Body of pancreas (tissue), 4 donors: ENCODE measurements at regions not wholly inside any gene's neighbourhood (a gene's known extent, or its start where the extent isn't known, plus 50 kb on each side); places are given as distances from the start of the nearest gene placed in this dataset.

Experiments used
- ATAC-seq: fragments of 150-250 bp; one replicate; pipeline ENCODE4 v1.9.1; 2016
- DNase-seq, 4 donors: peaks; one replicate each; pipeline ENCODE4 v3.0.0-alpha.2; 2019
- H3K27ac ChIP-seq, 4 donors: fragments of 200-600 bp; sonication (generic); 1 replicate in 3 of 4; 2 replicates in 1 of 4; pipeline versions ENCODE4 v1.5.1 to v1.6.1; 2016 to 2019; ENCODE audit warnings: mild to moderate bottlenecking in 1 of 4, mixed read lengths in 1 of 4, moderate library complexity in 1 of 4
- H3K27me3 ChIP-seq, 2 donors: fragments of 200-600 bp; sonication (generic); one replicate each; pipeline ENCODE4 v1.6.0; 2016; ENCODE audit warnings: mild to moderate bottlenecking in 1 of 2
- H3K36me3 ChIP-seq, 2 donors: fragments of 200-600 bp; sonication (generic); replicated peaks in 1 of 2; 2 replicates each; pipeline ENCODE4 v1.5.1; 2016; ENCODE audit warnings: low read depth in 2 of 2; ENCODE audit not compliant: insufficient read depth in 1 of 2
- H3K4me1 ChIP-seq: fragments of 200-600 bp; sonication (generic); one replicate; pipeline ENCODE4 v1.6.0; 2016
- H3K4me3 ChIP-seq, 2 donors: fragments of 200-600 bp; sonication (generic); 1 replicate in 1 of 2; 2 replicates in 1 of 2; pipeline ENCODE4 v1.5.1; 2016 to 2019
- H3K9me3 ChIP-seq, 3 donors: fragments of 200-600 bp; sonication (generic); 1 replicate in 2 of 3; 2 replicates in 1 of 3; pipeline ENCODE4 v1.5.1; 2016
- CTCF ChIP-seq, 7 experiments: fragments of 450-650 bp in 4 of 7; fragments of 200-600 bp in 3 of 7; sonication (generic) in 3 of 7; IDR thresholded peaks; one replicate each; pipeline ENCODE4 v1.5.1; 2016 to 2019; ENCODE audit warnings: antibody characterized with exemption in 7 of 7
- POLR2A ChIP-seq, 3 donors: fragments of 450-650 bp; IDR thresholded peaks; one replicate each; pipeline ENCODE4 v1.6.1; 2016; ENCODE audit warnings: antibody characterized with exemption in 3 of 3, mild to moderate bottlenecking in 2 of 3
- WGBS, 2 donors: methylation state at CpG; one replicate each; pipeline ENCODE4 v1.1.5; 2017; 5-methylcytosine and 5-hydroxymethylcytosine counted together
- intact Hi-C: fragments of 100-400 bp; cut with DNase I; formaldehyde crosslinking; loops from one replicate; pipeline ENCODE4 v1.15.1; 2023

GRCh38 chr17:77746896-77747554 lies 211.5 kb upstream of the TNRC6C start:
- TF ChIP-seq POLR2A (IDR thresholded peaks at IDR 0.05): no peak
- TF ChIP-seq CTCF (IDR thresholded peaks at IDR 0.05): no peak
- intact Hi-C loops: no loop called here
- H3K4me1 ChIP-seq: no peaks in the 10 kb centered on the region
- no peak overlapping the region for H3K4me3 ChIP-seq
- ATAC-seq (no peak), DNase-seq (no peak)
- no peaks in the 10 kb centered on the region for H3K9me3 ChIP-seq
- WGBS, 2 donors: 72 to 74% methylated on average over 7 to 8 of the region's 8 CpGs
- H3K36me3 ChIP-seq: no peaks in the 10 kb centered on the region
- H3K27ac ChIP-seq: no peak overlapping the region
- H3K27me3 ChIP-seq: no peaks in the 10 kb centered on the region

- Histone ChIP-seq H3K36me3 (no peaks in the 10 kb centered on the region), H3K27ac (no peak overlapping the region), H3K4me3 (no peak overlapping the region), H3K27me3 (no peaks in the 10 kb centered on the region), H3K9me3 (no peaks in the 10 kb centered on the region), H3K4me1 (no peaks in the 10 kb centered on the region)
- no peak for DNase-seq
- no peak for TF ChIP-seq CTCF (IDR thresholded peaks at IDR 0.05)
- TF ChIP-seq POLR2A (IDR thresholded peaks at IDR 0.05): no peak
- intact Hi-C loops: no loop called here
- ATAC-seq: no peak
- 89 to 90% methylated on average over 7 of the region's 7 CpGs for WGBS, 2 donors
These were observed 210.1 kb upstream of the TNRC6C start for GRCh38 chr17:77748436-77748835.

GRCh38 chr17:77749321-77749751 lies 209.2 kb upstream of the TNRC6C start:
- DNase-seq (no peak), ATAC-seq (no peak)
- H3K27me3 ChIP-seq: no peaks in the 10 kb centered on the region
- no peaks in the 10 kb centered on the region for H3K9me3 ChIP-seq
- H3K4me3 ChIP-seq: no peak overlapping the region
- no peak overlapping the region for H3K27ac ChIP-seq
- no peaks in the 10 kb centered on the region for H3K4me1 ChIP-seq
- intact Hi-C loops: no loop called here
- 68 to 78% methylated on average over 5 to 6 of the region's 6 CpGs for WGBS, 2 donors
- no peaks in the 10 kb centered on the region for H3K36me3 ChIP-seq
- TF ChIP-seq POLR2A (IDR thresholded peaks at IDR 0.05): no peak
- TF ChIP-seq CTCF (IDR thresholded peaks at IDR 0.05): no peak

GRCh38 chr17:77749989-77750388 lies 208.5 kb upstream of the TNRC6C start:
- WGBS, 2 donors: 64 to 68% methylated on average over 7 of the region's 7 CpGs
- H3K4me1 ChIP-seq: no peaks in the 10 kb centered on the region

More at GRCh38 chr17:77749989-77750388, 208.5 kb upstream of the TNRC6C start:
- Histone ChIP-seq H3K36me3 (no peaks in the 10 kb centered on the region), H3K27me3 (no peaks in the 10 kb centered on the region), H3K4me3 (no peak overlapping the region), H3K27ac (no peak overlapping the region), H3K9me3 (peaks cover 0 to 1% (median 0%) of the 10 kb centered on the region in 3 donors)
- TF ChIP-seq POLR2A (IDR thresholded peaks at IDR 0.05) (no peak), CTCF (IDR thresholded peaks at IDR 0.05) (no peak)
- DNase-seq (no peak), ATAC-seq (no peak)
- intact Hi-C loops: no loop called here
